ENCODE measurements at regions not wholly inside any gene's neighbourhood (a gene's known extent, or its start where the extent isn't known, plus 50 kb on each side); places are given as distances from the start of the nearest gene placed in this dataset.
A peak's percentile ranks its signal among the peaks of the same experiment; 100 is the strongest.
"Not testable (repeated sequence)": the region's sequence is repeated elsewhere in the genome, so short reads cannot be mapped to it uniquely, and the experiment has no call there.

GRCh38 chr5:157956271-157956885, 97.4 kb upstream of the CLINT1 start:
- no peak for DNase-seq

- DNase-seq = no peak
Observed at GRCh38 chr5:157955541-157956172, 96.7 kb upstream of the CLINT1 start.

GRCh38 chr5:157952374-157952685, 93.4 kb upstream of the CLINT1 start:
- DNase-seq = no peak

- no peak for DNase-seq
Observed at GRCh38 chr5:157951673-157952373, 92.9 kb upstream of the CLINT1 start.

- no peak for DNase-seq
Observed at GRCh38 chr5:157949520-157949919, 90.6 kb upstream of the CLINT1 start.

GRCh38 chr5:157948738-157949410, 89.9 kb upstream of the CLINT1 start:
- peak; percentile 4 for DNase-seq

GRCh38 chr5:157947156-157947555, 88.2 kb upstream of the CLINT1 start:
- DNase-seq = no peak

GRCh38 chr5:157945822-157946221, 86.9 kb upstream of the CLINT1 start:
- DNase-seq = not testable (repeated sequence)

GRCh38 chr5:157944938-157945337, 86.0 kb upstream of the CLINT1 start:
- no peak for DNase-seq

GRCh38 chr5:157944077-157944633, 85.2 kb upstream of the CLINT1 start:
- no peak for DNase-seq

GRCh38 chr5:157942595-157942994, 83.7 kb upstream of the CLINT1 start:
- DNase-seq = no peak

GRCh38 chr5:157941616-157942015, 82.7 kb upstream of the CLINT1 start:
- no peak for DNase-seq

- DNase-seq = not testable (repeated sequence)
Observed at GRCh38 chr5:157938101-157938500, 79.2 kb upstream of the CLINT1 start.

- not testable (repeated sequence) for DNase-seq
Observed at GRCh38 chr5:157936776-157937501, 78.0 kb upstream of the CLINT1 start.

GRCh38 chr5:157934600-157934999, 75.7 kb upstream of the CLINT1 start:
- no peak for DNase-seq

- no peak for DNase-seq
Observed at GRCh38 chr5:157933005-157933404, 74.1 kb upstream of the CLINT1 start.

- no peak for DNase-seq
Observed at GRCh38 chr5:157930710-157931109, 71.8 kb upstream of the CLINT1 start.

- no peak for DNase-seq
Observed at GRCh38 chr5:157926977-157927376, 68.0 kb upstream of the CLINT1 start.

GRCh38 chr5:157925786-157926671, 67.1 kb upstream of the CLINT1 start:
- no peak for DNase-seq

- DNase-seq = no peak
Observed at GRCh38 chr5:157924931-157925729, 66.2 kb upstream of the CLINT1 start.

- DNase-seq = no peak
Observed at GRCh38 chr5:157924490-157924889, 65.5 kb upstream of the CLINT1 start.
